IPS DF 4.7 (cell line): ENCODE measurements at regions not wholly inside any gene's neighbourhood (a gene's known extent, or its start where the extent isn't known, plus 50 kb on each side); places are given as distances from the start of the nearest gene placed in this dataset.

Experiments
- DNase-seq: peaks from one replicate; pipeline ENCODE4 v3.0.0-alpha.2; 2013; ENCODE audit warnings: low spot score; ENCODE audit errors: extremely low read depth

GRCh38 chr3:64892671-64893309, 205.0 kb upstream of the ADAMTS9 start:
- no peak for DNase-seq

- DNase-seq = no peak
These were observed 203.2 kb upstream of the ADAMTS9 start for GRCh38 chr3:64891021-64891420.

GRCh38 chr3:64890466-64890865, 202.7 kb upstream of the ADAMTS9 start:
- DNase-seq = no peak

DNA sequence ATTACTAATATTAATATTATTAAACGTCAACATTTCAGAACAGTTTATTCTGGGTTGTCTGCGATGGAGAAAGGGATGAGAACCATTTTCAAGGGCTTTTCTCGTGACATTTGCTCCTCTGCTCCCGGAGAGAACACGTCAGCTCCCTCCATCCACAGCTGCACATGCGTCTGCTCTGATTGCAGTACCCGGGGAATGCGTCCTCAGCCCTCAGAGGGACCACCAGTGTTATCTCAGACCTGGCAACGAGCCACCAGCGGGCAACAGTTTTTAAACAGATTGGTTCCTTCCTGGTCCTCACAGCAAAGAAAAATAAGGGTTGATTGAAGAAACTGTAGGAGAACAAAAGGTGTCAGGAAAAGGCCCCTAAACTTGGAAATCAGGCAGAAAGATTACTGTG, 202.2 kb upstream of the ADAMTS9 start:
- no peak for DNase-seq

- no peak for DNase-seq
These were observed 201.1 kb upstream of the ADAMTS9 start for GRCh38 chr3:64888840-64889392.

DNA sequence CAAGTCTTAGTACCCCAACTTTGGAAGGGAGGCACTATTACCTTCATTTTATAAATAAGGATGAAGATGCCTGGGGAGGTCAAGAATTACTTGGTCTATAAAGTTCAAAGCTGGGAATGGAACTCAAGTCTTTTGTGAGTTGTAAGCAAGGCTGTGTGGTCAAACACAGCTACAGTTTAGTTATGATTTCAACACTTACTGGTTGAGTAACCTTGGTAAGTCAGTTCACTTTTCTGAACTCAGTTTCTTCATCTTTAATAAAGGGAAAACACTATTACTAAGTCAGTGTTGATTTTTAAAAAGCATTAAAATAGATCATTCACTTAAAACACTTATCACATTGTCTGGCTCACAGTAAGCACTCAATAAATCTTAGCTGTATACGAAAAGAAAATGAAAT, 200.4 kb upstream of the ADAMTS9 start:
- no peak for DNase-seq

GRCh38 chr3:64885055-64885454, 197.3 kb upstream of the ADAMTS9 start:
- no peak for DNase-seq

- no peak for DNase-seq
These were observed 196.7 kb upstream of the ADAMTS9 start for GRCh38 chr3:64884536-64884935.

DNA sequence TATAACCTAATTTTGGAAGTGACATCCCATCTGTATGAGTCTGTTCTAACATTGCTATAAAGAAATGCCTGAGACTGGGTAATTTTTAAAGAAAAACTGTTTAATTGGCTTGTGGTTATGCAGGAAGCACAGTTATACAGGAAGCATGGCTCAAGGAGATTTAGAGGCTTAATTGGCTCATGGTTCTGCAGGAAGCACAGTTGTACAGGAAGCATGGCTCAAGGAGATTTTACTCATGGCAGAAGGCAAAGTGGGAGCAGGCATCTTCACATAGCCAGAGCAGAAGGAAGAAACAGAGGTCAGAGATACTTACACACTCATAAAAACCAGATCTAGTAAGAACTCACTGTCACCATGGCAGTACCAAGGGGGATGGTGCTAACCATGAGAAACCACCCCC, 193.1 kb upstream of the ADAMTS9 start:
- DNase-seq = no peak

GRCh38 chr3:64878362-64878761, 190.6 kb upstream of the ADAMTS9 start:
- DNase-seq = no peak

- no peak for DNase-seq
These were observed 185.6 kb upstream of the ADAMTS9 start for GRCh38 chr3:64873400-64873799.

GRCh38 chr3:64872345-64872744, 184.5 kb upstream of the ADAMTS9 start:
- DNase-seq = no peak

GRCh38 chr3:64871834-64872249, 184.0 kb upstream of the ADAMTS9 start:
- no peak for DNase-seq

GRCh38 chr3:64870876-64871646, 183.3 kb upstream of the ADAMTS9 start:
- no peak for DNase-seq

GRCh38 chr3:64867224-64867623, 179.4 kb upstream of the ADAMTS9 start:
- DNase-seq = no peak

DNA sequence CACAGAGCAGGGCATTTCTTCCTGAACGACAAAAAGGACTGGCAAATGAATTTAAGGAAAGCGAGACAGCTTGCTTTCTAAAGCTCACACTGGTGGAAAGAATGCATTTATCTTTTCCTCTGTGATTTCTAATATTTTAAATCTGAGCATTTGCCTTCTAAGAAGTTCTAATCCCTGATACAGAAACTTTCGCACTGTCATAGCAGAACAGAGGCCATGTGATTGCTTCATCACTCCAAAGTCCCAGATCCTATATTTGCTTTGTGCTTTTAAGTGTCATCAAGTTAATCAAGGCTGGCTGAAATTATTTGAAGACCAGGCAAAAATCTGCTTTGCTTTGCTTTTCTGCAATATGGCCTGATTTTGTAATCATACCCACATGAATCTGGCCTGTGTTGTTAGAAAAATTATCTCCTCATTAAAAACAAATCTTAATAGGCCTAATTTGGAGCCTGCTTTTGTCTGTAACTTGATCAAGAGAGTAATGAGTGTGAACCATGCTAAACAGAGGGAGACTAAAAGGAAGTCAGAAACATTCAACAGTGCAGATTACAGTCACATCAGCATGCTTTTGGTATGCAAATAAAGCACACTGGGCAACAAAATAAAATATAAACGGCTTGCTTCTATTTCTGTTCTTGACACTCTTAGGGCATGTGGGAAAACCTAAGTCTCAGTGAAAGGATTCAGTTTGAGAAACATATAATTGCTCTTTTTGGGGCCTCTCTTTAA, 178.2 kb upstream of the ADAMTS9 start:
- DNase-seq = no peak

DNA sequence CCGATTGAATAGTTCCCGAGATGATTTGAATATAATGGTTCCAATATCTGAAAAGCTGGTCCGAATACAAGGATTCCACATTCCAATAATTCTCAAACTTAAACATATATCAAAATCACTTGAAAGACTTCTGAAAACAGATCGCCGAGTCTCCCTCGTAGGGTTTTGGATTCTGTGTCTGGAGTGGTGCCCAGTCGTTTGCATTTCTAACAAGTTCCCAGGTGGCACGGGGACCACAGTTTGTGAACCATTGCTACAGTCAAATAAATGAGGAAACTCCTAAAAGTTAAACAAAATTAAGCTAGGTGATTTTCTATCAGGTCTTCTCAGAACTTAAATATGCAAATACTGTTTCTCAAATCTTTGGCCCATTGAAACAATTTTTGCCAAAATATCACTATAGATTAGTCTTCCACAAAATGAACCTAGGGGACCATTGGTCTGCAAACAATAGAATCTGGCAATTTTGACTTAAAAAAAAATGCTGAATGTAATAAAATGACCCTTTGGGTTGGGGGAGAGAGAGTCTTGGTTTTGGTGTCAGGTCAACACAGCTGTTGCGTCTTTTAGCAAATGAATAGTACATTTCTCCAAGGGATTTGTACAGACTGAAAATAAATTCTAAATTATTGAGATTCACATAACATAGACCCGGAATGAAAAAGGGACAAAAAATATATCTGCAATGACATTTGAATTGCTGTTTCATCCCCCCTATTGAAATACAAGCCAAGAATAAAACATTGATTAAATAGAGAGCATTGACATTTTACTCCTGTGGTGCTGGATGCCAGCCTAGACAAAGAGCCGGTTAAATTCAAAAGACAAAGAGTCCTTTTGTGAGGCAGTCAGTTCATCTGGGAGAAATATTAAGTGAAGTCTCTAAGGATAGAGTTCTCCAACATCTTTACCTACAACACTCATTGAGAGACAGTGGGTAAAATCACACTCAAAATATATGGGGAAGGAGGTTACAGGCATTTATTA, 175.7 kb upstream of the ADAMTS9 start:
- DNase-seq = no peak

GRCh38 chr3:64861684-64862083, 173.9 kb upstream of the ADAMTS9 start:
- no peak for DNase-seq

DNA sequence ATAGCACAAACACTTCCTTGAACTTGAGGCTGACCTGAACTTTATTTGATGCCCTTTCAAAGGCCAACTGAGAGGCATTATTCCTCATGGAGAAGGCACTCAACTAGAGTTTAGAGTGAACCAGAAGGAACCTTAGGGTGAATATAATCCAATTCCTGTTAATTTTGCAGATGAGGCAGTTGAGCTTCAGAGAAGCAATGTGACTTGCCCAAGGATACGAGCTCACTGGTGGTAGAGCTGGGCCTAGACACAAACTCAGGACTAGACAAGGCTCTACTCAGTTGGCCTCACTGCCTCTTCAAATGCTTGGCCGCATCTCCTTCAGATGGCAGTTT, 172.7 kb upstream of the ADAMTS9 start:
- DNase-seq = no peak

- DNase-seq = no peak
These were observed 172.1 kb upstream of the ADAMTS9 start for GRCh38 chr3:64859625-64860535.
